Inflammatory macrophage treated with lipopolysaccharide for 1 hour (primary cell): ENCODE measurements at regions not wholly inside any gene's neighbourhood (a gene's known extent, or its start where the extent isn't known, plus 50 kb on each side); places are given as distances from the start of the nearest gene placed in this dataset.
A peak's percentile ranks its signal among the peaks of the same experiment; 100 is the strongest.
"Not testable (repeated sequence)": the region's sequence is repeated elsewhere in the genome, so short reads cannot be mapped to it uniquely, and the experiment has no call there.

ENCODE experiments used
- DNase-seq, 2 donors: peaks; one replicate each; pipeline ENCODE4 v3.0.0-alpha.2; 2020 to 2022

GRCh38 chr21:25531538-25532250 is 75.6 kb downstream of the MRPL39 start:
- not testable (repeated sequence) for DNase-seq

- DNase-seq: no peak
Observed at GRCh38 chr21:25528515-25528914, 78.8 kb downstream of the MRPL39 start.

GRCh38 chr21:25518491-25518911 is 88.8 kb downstream of the MRPL39 start:
- peak in 1 of 2 donors; percentile 15 for DNase-seq

DNA sequence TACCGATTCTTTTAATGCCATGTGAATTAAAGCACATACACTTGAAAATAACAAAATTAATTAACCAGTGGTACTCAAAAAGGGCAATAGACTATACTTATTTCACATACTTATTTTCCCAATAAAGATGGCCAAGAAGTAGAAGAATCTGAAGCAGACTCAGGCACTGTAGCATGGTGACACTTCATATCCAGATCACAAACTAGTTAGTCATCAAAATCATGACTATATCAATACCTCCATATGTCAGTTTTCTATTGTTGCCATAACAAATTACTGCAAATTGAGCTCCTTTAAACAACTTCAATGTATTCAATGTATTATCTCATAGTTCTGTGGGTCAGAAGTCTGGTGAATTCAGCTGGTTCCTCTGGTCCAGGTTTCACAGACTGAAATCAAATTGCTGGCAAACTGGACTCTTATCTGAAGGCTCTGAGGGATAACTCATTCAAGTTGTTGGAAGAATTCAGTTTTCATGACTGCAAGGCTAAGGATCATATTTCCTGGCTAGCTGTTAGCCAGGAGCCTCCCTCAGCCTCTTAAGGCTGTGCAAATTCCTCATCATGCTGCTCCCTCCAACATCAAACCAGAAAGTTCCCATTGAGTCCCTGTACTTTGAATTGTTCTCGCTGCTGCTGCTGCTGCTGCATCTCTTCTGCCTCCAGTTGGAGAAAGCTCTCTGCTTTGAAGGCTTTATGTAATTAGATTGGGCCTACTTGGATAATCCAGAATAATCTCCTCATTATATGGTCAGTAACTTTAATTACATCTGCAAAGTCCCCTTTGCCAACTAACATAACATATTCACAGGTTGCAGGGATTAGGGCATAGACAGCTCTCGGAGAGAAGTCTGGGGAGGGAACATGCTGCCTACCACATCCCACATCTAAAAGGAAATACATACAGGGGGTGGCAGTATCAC is 91.5 kb downstream of the MRPL39 start:
- no peak for DNase-seq

- no peak for DNase-seq
Observed at GRCh38 chr21:25513810-25514209, 93.5 kb downstream of the MRPL39 start.

GRCh38 chr21:25512095-25513081 is 94.9 kb downstream of the MRPL39 start:
- DNase-seq: peak; percentile 27 to 31

- peak; percentile 55 to 83 for DNase-seq
Observed at GRCh38 chr21:25509862-25510261, 97.4 kb downstream of the MRPL39 start.

DNA sequence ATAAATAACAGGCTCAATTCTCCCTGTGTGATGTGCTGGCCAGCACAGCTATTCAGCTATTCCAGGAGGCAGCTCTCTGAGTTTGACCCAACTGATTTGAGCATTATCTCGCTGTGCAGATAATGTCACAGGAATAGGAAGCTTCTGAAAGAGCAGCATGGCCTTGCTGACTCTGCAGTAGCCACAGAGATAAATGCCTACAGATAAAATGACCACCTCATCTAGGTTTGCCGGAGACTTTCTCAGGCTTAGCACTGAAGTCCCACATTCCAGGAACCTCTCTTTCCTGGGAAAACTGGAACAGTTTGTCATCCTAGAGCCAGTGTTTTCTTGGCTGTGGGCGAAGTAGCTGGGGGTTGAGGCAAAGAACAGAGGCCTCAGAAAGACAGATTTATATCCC is 98.9 kb downstream of the MRPL39 start:
- DNase-seq: no peak

DNA sequence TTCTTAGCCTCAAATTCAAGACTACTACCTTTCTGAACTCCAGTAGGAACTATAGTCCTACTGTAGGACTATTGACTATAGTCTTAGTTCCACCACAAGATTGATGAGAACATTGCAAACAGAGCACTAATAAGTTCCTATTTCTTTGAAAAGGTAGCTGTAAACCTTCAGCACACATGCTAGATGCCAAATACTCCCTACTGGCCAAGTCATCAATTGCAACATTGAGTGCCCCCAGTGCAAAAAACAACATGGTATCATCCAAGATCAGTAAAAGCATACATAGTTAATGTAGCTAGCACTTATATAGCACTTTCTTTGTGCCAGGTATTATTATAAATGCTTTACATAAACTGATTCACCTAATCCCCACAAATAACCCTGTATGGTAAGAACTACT is 99.8 kb downstream of the MRPL39 start:
- DNase-seq: peak in 1 of 2 donors; percentile 6

GRCh38 chr21:25506887-25507286 is 100.4 kb downstream of the MRPL39 start:
- DNase-seq: no peak

DNA sequence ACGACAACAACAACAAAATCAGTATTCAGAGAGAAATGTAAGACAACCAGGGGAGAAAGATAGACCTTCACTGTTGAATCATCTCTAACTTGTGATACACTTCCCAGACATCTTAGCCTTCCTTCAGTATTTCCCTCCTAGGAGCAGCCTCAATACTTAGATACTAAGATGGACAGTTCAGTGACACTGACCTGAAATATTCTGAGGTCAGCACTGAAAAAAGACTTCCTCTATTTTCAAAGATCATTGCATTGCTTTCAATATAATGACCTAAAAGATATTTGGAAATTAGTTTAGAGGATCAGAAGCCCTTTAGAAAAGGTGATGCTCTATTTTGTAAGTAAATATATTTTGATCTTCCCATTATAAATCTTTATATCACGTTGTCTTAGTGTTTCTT is 101.0 kb downstream of the MRPL39 start:
- peak; percentile 45 to 54 for DNase-seq

DNA sequence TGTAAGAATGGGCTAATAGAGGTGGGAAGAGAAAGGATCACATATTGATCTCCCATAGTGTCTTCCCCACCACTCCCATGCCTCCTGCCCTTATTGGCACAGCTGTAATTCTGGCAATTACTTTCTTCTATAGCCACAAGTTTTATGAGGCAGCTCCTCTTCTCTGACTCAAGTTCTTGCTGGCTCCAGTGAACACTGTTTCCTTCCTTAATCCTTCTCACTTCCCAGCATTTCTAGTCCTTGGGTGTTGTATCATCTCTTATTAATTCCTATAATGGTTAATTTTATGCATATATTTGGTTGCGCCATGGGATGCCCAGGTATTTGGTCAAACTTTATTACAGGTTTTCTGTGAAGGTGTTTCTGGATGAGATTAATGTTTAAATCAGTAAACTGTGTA is 103.3 kb downstream of the MRPL39 start:
- no peak for DNase-seq

- peak; percentile 95 to 97 for DNase-seq
Observed at GRCh38 chr21:25501996-25502665, 105.2 kb downstream of the MRPL39 start.

- peak; percentile 61 to 69 for DNase-seq
Observed at GRCh38 chr21:25501462-25501861, 105.8 kb downstream of the MRPL39 start.

- DNase-seq: no peak
Observed at GRCh38 chr21:25500598-25500997, 106.7 kb downstream of the MRPL39 start.

- no peak for DNase-seq
Observed at GRCh38 chr21:25496825-25497482, 110.3 kb downstream of the MRPL39 start.

DNA sequence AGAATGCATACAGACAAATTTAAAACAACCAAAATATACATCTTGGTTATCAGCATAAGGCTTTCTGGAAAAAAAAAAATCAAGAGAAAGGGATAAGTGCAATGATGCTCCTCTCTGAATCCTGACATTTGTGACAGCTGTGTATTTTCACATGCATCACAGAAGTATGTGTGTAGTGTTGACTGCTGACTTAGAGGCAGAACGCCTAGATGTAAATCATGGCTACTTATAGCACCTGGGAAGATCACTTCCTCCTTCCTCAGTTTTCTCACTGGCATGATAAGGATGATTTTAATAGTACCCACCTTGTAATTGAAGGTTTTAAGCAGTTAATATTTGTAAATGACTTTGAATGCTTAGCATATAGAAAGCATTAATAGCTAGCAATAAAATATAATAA is 112.5 kb downstream of the MRPL39 start:
- DNase-seq: no peak

- DNase-seq: no peak
Observed at GRCh38 chr21:25493722-25494121, 113.6 kb downstream of the MRPL39 start.

DNA sequence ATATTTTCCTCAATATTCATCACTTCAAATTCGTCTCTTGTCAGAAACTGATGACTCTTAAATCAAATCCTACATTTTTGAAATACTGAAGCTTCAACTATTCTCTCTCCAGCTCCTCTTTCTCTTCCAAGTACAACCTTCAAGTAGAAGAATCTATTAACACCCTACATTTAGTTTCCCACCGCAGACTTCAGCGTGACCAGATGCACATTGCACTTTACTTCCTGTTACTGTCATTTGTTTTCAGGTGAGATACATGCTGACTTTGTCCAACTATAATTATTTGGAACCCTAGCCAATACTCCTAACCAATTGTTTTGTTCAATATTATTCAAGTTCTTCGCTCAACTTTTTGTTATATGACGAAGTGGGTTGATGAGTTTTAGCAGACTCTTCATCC is 116.0 kb downstream of the MRPL39 start:
- no peak for DNase-seq

DNA sequence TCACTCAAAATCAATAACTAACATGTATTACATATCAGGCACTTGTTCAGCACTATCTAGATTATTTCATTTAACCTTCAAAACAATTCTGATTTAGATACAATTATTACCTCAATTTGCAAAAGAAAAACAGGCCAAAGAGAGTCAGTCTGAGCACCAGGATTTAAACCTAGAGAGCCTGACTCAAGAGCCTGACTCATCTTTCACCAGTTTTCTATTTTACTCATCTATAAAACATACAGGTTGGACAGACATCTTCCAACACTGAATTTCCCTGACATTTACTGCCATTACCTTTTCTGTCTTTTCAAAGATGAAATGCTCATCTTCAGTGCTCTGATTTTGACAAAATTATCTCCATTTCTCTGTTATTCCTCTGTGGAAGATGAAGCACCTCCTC is 116.5 kb downstream of the MRPL39 start:
- no peak for DNase-seq

DNA sequence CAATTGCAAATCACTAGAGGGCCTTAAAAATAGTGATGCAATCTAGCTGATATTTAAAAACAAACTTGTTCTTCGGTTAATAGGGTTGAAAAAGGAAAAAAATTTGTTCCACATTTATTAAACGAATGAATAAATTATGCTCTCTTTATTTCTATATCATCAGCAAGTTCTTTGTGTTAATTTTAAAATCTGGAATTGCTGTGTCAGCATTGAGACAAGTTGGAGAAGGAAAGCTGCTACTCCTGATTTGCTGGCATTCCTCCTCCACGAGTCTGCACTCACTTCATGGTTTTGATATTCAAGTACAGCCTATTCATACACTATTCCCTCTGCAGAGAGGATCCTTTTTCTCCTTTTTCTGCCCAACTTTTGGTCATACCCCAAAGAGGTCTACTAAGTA is 117.6 kb downstream of the MRPL39 start:
- no peak for DNase-seq
